Frontal cortex (tissue), 3 donors: ENCODE measurements at regions not wholly inside any gene's neighbourhood (a gene's known extent, or its start where the extent isn't known, plus 50 kb on each side); places are given as distances from the start of the nearest gene placed in this dataset.
"Not testable (repeated sequence)": the region's sequence is repeated elsewhere in the genome, so short reads cannot be mapped to it uniquely, and the experiment has no call there.

Experiments used
- DNase-seq, 2 donors: peaks; one replicate each; pipeline ENCODE4 v3.0.0; 2012; ENCODE audit warnings: low spot score in 2 of 2
- FAIRE-seq: peaks from 2 replicates; lab custom pipeline; 2012; peaks lifted over from hg19 to GRCh38; lab: Jason Lieb, UNC
- donor health status: control.
- donor health status: control.
- donor health status: control.

- DNase-seq (no peak), FAIRE-seq (no peak)
Measured at GRCh38 chr22:22714600-22715335, 70.4 kb downstream of the GGTLC2 start.

- FAIRE-seq (no peak), DNase-seq (no peak)
Measured at GRCh38 chr22:22716136-22716665, 71.8 kb downstream of the GGTLC2 start.

- FAIRE-seq (no peak), DNase-seq (no peak)
Measured at GRCh38 chr22:22717664-22718063, 73.2 kb downstream of the GGTLC2 start.

- FAIRE-seq (no peak), DNase-seq (no peak)
Measured at GRCh38 chr22:22720201-22720723, 75.8 kb downstream of the GGTLC2 start.

GRCh38 chr22:22720724-22721261 is 76.4 kb downstream of the GGTLC2 start:
- FAIRE-seq: no peak

GRCh38 chr22:22721681-22722354 is 77.4 kb downstream of the GGTLC2 start:
- FAIRE-seq (no peak), DNase-seq (no peak)

More at GRCh38 chr22:22720724-22721261, 76.4 kb downstream of the GGTLC2 start:
- no peak for DNase-seq

- no peak for FAIRE-seq
- no peak for DNase-seq
Measured at GRCh38 chr22:22728382-22728781, 84.0 kb downstream of the GGTLC2 start.

- DNase-seq: no peak
- no peak for FAIRE-seq
Measured at GRCh38 chr22:22730655-22731373, 86.4 kb downstream of the GGTLC2 start.

- FAIRE-seq: no peak
Measured at GRCh38 chr22:22731374-22731676, 86.9 kb downstream of the GGTLC2 start.

GRCh38 chr22:22733006-22733405 is 88.6 kb downstream of the GGTLC2 start:
- FAIRE-seq, DNase-seq: not testable (repeated sequence)

More at GRCh38 chr22:22731374-22731676, 86.9 kb downstream of the GGTLC2 start:
- DNase-seq: no peak

GRCh38 chr22:22733881-22734373 is 89.5 kb downstream of the GGTLC2 start:
- FAIRE-seq: no peak
- no peak for DNase-seq

GRCh38 chr22:22734395-22735272 is 90.2 kb downstream of the GGTLC2 start:
- not testable (repeated sequence) for DNase-seq, FAIRE-seq

- not testable (repeated sequence) for DNase-seq, FAIRE-seq
Measured at GRCh38 chr22:22735276-22735675, 90.9 kb downstream of the GGTLC2 start.

GRCh38 chr22:22735695-22736611 is 91.5 kb downstream of the GGTLC2 start:
- FAIRE-seq (no peak), DNase-seq (no peak)

GRCh38 chr22:22737590-22737989 is 93.2 kb downstream of the GGTLC2 start:
- FAIRE-seq (no peak), DNase-seq (no peak)

GRCh38 chr22:22738959-22739585 is 94.7 kb downstream of the GGTLC2 start:
- DNase-seq (no peak), FAIRE-seq (no peak)

GRCh38 chr22:22740560-22741276 is 96.3 kb downstream of the GGTLC2 start:
- FAIRE-seq: no peak
- DNase-seq: no peak
